NCI-H2196 (cell line): ENCODE measurements at regions not wholly inside any gene's neighbourhood (a gene's known extent, or its start where the extent isn't known, plus 50 kb on each side); places are given as distances from the start of the nearest gene placed in this dataset.
"Not testable (repeated sequence)": the region's sequence is repeated elsewhere in the genome, so short reads cannot be mapped to it uniquely, and the experiment has no call there.

Experiments used
- DNase-seq: peaks from one replicate; lab custom pipeline; 2025; ENCODE audit not compliant: unreplicated experiment; lab: John Stamatoyannopoulos, UW

DNA sequence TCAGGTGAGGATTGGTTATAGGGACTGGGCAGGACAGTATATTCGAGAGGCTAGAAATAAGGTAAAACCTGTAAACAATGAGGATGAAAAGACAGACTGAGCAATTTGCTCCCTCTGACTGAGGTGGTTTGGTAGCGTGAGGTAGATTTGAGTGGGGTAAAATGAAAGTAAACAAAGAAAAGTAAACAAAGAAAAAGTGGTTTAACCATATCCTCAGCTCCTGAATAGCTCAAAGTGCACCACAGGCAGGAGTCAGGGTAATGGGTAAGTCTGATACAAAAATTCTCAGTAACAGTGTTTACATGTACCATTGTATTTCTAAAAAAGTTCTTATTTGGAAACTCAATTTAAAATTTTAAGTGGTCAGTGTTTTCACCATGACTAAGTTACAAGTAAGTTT lies 203.1 kb upstream of the ARRDC3 start:
- DNase-seq: no peak

GRCh38 chr5:91584352-91584751 lies 201.2 kb upstream of the ARRDC3 start:
- DNase-seq: no peak

DNA sequence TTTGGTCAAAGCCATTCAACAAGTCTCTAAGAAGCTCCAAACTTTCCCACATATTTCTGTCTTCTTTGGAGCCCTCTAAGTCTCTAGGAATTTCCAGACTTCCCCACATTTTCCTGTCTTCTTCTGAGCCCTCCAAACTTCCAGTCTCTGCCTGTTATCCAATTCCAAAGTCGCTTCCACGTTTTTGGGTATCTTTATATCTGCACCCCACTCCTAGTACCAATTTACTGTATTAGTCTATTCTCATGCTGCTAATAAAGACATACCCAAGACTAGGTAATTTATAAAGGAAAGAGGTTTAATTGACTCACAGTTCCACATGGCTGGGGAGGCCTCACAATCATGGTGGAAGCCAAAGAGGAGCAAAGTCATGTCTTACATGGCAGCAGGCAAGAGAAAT lies 182.9 kb upstream of the ARRDC3 start:
- DNase-seq: not testable (repeated sequence)

- DNase-seq: no peak
Measured at GRCh38 chr5:91562922-91563321, 179.8 kb upstream of the ARRDC3 start.

DNA sequence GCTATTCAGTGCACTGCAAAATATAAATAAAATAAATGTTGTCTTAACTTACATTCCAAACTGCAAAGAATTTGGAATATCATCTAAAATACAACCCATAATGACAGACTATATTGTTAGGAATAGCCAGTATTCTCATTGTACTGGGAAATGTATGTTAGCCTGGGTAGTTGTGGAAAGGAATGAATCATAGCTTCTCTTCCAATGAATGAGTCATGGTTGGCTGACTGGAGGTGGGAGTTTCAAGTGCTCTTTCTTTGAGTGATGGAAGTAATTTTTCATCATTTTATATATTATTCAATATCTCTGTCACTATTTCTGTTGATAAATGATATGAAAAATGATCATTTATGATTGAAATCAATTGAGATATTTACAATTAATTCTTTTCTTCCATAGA lies 158.6 kb upstream of the ARRDC3 start:
- no peak for DNase-seq

GRCh38 chr5:91538179-91538578 lies 155.1 kb upstream of the ARRDC3 start:
- no peak for DNase-seq

- no peak for DNase-seq
Measured at GRCh38 chr5:91535499-91535898, 152.4 kb upstream of the ARRDC3 start.

- no peak for DNase-seq
Measured at GRCh38 chr5:91534332-91534731, 151.2 kb upstream of the ARRDC3 start.

- no peak for DNase-seq
Measured at GRCh38 chr5:91532779-91533178, 149.7 kb upstream of the ARRDC3 start.

GRCh38 chr5:91532281-91532680 lies 149.2 kb upstream of the ARRDC3 start:
- no peak for DNase-seq

DNA sequence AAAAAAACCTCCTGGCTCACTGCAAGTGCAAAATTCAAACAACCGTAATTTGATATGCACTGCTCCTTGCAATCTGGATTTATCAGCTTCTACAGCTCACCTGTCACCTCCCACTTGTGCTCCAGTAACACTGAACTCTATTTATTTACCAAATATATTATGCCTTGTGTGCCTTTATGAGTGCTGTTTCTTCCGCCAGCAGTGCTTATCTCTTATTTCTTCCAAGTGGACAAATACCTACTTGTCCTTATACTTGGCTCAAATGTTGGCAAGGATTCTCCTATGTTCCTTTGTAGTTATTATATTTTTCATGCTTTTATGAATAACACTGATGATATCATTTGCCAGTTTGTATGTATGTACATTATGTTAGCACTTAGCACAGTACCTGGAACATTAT lies 145.7 kb upstream of the ARRDC3 start:
- DNase-seq: no peak

DNA sequence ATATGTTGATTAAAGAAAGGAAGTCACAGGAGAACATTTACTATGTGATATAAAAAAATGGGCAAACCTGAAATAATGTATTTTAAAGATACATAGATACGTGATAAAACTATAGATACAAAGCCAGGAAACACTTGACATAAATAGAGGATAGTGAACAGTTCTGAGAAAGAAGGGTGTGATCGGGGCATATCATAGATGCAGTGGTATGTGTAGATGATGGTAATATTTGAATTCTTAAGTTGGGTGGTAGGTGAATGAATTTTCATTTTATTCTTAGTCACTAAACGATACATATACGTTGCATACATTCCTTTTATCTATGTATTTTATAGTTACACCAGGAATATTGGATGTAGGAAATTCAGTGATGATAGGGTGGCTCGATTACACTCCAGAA lies 138.7 kb upstream of the ARRDC3 start:
- no peak for DNase-seq

GRCh38 chr5:91521334-91521733 lies 138.2 kb upstream of the ARRDC3 start:
- DNase-seq: no peak

DNA sequence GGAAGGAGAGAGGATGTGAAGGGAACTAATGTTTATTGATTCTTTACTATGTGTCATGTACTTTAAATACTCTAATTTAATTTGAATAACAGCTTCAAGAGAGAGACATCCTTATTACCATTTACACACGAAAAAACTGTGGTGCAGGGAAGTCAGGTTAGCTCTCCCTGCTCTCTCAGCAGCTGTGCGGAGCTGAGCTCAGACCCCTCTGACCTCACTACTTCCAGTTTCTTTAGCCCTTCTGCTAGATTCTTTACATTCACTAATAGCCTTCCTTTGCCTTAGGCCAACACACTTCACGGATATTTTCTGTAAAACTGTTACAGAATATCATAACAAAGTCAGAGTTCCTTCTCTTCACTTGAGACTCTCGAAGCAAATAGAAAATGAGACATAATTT lies 131.3 kb upstream of the ARRDC3 start:
- no peak for DNase-seq

- no peak for DNase-seq
Measured at GRCh38 chr5:91503321-91503720, 120.2 kb upstream of the ARRDC3 start.

DNA sequence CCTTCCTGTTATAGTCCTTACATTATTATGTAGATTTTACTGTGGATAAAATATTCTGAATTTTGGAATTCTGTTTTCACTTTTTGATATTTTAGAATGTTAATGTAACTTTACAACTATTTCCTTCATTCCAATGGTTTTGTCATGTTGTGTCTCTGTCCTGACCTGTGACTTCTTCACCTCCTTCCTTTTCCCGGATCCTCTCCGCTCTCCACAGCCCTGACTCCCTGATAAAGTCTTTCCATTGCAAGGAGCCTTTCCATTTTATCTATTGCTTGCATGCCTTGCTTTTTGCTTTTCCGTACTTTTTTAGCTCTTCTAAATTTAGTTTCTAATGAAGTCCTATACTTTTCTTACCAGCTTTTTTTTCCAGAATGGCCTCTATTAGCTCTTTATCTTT lies 117.6 kb upstream of the ARRDC3 start:
- DNase-seq: no peak

GRCh38 chr5:91499943-91500531 lies 116.9 kb upstream of the ARRDC3 start:
- DNase-seq: peak; percentile 23

DNA sequence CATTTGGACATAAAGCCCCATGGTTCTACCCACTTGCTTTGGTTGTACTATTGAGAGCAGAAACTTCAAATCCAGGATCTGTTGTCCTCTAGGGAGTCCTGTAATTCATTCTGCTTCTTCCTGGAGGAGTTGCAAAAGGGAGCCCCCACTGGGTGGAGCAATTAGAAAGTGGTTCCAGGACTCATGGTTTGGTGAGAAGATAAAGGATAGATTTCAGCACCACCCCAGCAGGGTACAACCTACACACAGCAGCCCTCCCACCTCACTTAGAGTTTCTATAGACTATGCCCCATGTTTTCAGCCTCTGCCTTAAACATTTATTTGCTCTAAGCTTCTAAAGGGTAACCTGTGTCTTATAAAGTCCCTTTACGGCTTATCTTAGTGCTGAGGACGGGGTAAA lies 112.6 kb upstream of the ARRDC3 start:
- DNase-seq: no peak

- DNase-seq: no peak
Measured at GRCh38 chr5:91494447-91494996, 111.4 kb upstream of the ARRDC3 start.

- no peak for DNase-seq
Measured at GRCh38 chr5:91493086-91493485, 110.0 kb upstream of the ARRDC3 start.

DNA sequence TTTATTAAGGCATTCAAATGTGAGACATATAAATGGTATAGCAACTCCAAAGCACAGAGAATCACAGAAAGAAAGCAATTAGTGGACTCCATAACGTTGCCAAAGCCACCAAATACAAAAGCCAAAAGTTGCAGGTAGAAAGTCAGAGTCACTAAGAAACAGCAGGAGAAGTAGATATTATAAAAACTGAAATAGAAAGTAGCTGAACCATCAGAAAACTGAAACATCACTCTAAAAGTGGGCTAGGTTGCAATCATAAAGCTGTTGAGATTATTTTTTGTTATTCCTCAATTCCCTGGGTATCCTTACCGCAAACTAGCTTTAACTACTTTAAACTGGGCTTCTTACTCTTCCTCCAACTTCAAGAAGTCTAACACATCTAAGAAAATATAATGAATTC lies 108.1 kb upstream of the ARRDC3 start:
- no peak for DNase-seq

GRCh38 chr5:91490316-91490715 lies 107.2 kb upstream of the ARRDC3 start:
- DNase-seq: no peak

GRCh38 chr5:91487420-91487819 lies 104.3 kb upstream of the ARRDC3 start:
- DNase-seq: no peak
